ENCODE measurements at regions not wholly inside any gene's neighbourhood (a gene's known extent, or its start where the extent isn't known, plus 50 kb on each side); places are given as distances from the start of the nearest gene placed in this dataset.

DNA sequence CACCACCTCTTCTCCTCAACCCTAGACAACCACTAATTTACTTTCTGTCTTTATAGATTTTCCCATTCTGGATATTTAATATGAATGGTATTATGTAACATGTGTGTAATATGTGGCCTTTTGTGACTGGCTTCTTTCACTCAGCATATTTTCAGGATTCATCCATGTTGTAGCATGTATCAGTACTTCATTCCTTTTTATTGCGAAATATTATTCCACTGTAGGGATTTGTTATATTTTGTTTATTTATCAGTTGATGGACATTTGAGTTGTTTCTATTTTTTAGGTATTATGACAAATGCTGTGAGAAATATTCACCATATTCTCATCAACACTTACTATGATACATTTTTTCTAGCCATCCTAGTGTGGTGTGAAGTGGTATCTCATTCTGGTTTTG lies 138.8 kb upstream of the DLGAP1 start:
- TF ChIP-seq EZH2 (IDR thresholded peaks at IDR 0.05; ENCODE audit: borderline replicate concordance, low read depth, low read length) (no peak), TFE3 (CRISPR knock-in tag; IDR thresholded peaks at IDR 0.05) (no peak), SP2 (IDR thresholded peaks at IDR 0.05; ENCODE audit: extremely low read depth, low read depth, low read length, poor library complexity, severe bottlenecking) (no peak), NFE2L1 (tag; IDR thresholded peaks at IDR 0.05; ENCODE audit: borderline replicate concordance, low read depth) (no peak), GABPA (tag; conservative IDR thresholded peaks at IDR 0.05; ENCODE audit: low read depth) (no peak), ADNP (tag; IDR thresholded peaks at IDR 0.05) (no peak), C11orf30 (IDR thresholded peaks at IDR 0.05; ENCODE audit: low read depth) (no peak), MTA3 (IDR thresholded peaks at IDR 0.05; ENCODE audit: borderline replicate concordance) (no peak), CHD2 (IDR thresholded peaks at IDR 0.05; ENCODE audit: low read depth, low read length) (no peak), POLR2A (conservative IDR thresholded peaks at IDR 0.05) (no peak), RNF2 (IDR thresholded peaks at IDR 0.05) (no peak)
- TF ChIP-seq, protein P1, sequence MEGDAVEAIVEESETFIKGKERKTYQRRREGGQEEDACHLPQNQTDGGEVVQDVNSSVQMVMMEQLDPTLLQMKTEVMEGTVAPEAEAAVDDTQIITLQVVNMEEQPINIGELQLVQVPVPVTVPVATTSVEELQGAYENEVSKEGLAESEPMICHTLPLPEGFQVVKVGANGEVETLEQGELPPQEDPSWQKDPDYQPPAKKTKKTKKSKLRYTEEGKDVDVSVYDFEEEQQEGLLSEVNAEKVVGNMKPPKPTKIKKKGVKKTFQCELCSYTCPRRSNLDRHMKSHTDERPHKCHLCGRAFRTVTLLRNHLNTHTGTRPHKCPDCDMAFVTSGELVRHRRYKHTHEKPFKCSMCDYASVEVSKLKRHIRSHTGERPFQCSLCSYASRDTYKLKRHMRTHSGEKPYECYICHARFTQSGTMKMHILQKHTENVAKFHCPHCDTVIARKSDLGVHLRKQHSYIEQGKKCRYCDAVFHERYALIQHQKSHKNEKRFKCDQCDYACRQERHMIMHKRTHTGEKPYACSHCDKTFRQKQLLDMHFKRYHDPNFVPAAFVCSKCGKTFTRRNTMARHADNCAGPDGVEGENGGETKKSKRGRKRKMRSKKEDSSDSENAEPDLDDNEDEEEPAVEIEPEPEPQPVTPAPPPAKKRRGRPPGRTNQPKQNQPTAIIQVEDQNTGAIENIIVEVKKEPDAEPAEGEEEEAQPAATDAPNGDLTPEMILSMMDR (IDR thresholded peaks at IDR 0.05 in 2 of 3, conservative IDR thresholded peaks at IDR 0.05 in 1 of 3; ENCODE audit: insufficient read depth in 2 of 3, low read depth in 1 of 3, low read length in 3 of 3): no peak
- TF ChIP-seq, protein P2, sequence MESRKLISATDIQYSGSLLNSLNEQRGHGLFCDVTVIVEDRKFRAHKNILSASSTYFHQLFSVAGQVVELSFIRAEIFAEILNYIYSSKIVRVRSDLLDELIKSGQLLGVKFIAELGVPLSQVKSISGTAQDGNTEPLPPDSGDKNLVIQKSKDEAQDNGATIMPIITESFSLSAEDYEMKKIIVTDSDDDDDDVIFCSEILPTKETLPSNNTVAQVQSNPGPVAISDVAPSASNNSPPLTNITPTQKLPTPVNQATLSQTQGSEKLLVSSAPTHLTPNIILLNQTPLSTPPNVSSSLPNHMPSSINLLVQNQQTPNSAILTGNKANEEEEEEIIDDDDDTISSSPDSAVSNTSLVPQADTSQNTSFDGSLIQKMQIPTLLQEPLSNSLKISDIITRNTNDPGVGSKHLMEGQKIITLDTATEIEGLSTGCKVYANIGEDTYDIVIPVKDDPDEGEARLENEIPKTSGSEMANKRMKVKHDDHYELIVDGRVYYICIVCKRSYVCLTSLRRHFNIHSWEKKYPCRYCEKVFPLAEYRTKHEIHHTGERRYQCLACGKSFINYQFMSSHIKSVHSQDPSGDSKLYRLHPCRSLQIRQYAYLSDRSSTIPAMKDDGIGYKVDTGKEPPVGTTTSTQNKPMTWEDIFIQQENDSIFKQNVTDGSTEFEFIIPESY (CRISPR knock-in tag; IDR thresholded peaks at IDR 0.05): no peak
